ENCODE measurements at regions not wholly inside any gene's neighbourhood (a gene's known extent, or its start where the extent isn't known, plus 50 kb on each side); places are given as distances from the start of the nearest gene placed in this dataset.

DNA sequence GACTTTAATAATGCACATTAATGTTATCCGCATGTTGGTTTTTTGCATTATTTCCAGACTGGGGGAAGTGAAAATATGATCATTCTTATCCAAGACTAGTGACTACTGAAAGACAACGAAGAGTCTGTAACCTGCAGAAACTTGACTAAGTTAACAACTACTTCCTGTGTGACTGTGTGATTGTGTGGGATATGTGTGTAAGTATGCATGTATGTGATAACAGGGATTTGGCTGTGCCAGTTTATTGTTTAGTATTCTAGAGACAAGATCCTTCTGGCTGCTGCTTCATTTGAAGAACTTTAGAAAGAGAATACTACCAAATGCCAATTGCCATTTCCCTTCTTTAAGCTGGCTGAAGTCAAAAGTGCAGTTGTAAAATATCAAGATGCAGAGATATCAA lies 375.7 kb upstream of the PRR16 start:
- Mint-ChIP-seq H3K27me3 (ENCODE audit: low read depth) (peaks cover 38% of the 10 kb centered on the region), H3K4me3 (ENCODE audit: unreplicated experiment) (no peak overlapping the region), H3K9me3 (ENCODE audit: low read depth) (no peaks in the 10 kb centered on the region), H3K36me3 (ENCODE audit: low read depth) (no peaks in the 10 kb centered on the region), H3K4me1 (ENCODE audit: low read depth) (no peaks in the 10 kb centered on the region), H3K27ac (ENCODE audit: unreplicated experiment) (no peak overlapping the region)
- TF ChIP-seq, protein P1, sequence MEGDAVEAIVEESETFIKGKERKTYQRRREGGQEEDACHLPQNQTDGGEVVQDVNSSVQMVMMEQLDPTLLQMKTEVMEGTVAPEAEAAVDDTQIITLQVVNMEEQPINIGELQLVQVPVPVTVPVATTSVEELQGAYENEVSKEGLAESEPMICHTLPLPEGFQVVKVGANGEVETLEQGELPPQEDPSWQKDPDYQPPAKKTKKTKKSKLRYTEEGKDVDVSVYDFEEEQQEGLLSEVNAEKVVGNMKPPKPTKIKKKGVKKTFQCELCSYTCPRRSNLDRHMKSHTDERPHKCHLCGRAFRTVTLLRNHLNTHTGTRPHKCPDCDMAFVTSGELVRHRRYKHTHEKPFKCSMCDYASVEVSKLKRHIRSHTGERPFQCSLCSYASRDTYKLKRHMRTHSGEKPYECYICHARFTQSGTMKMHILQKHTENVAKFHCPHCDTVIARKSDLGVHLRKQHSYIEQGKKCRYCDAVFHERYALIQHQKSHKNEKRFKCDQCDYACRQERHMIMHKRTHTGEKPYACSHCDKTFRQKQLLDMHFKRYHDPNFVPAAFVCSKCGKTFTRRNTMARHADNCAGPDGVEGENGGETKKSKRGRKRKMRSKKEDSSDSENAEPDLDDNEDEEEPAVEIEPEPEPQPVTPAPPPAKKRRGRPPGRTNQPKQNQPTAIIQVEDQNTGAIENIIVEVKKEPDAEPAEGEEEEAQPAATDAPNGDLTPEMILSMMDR (IDR thresholded peaks at IDR 0.05): no peak
- DNase-seq (ENCODE audit: low spot score): no peak

DNA sequence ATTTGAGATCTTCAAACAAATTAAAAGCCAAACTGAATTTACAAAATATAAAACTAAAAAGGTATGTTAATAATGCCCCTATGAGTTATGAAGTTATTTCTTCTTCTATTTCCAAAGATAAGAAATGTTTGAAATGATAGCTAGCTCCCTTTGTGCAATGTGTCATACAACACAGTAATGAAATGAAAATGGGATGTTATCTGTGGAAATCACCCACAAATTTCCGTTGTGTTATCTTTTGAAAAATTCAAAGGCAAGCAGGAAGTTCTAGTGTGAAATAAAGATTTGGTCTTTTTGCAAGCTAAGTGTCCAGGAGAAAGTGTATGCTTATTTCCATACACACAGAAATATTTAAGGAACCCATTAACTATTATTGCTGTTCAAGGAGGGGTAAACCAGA lies 375.3 kb upstream of the PRR16 start:
- Mint-ChIP-seq H3K27me3 (ENCODE audit: low read depth) (peaks cover 38% of the 10 kb centered on the region), H3K36me3 (ENCODE audit: low read depth) (no peaks in the 10 kb centered on the region), H3K4me1 (ENCODE audit: low read depth) (no peaks in the 10 kb centered on the region), H3K9me3 (ENCODE audit: low read depth) (no peaks in the 10 kb centered on the region), H3K4me3 (ENCODE audit: unreplicated experiment) (no peak overlapping the region), H3K27ac (ENCODE audit: unreplicated experiment) (no peak overlapping the region)
- TF ChIP-seq, protein P1 (IDR thresholded peaks at IDR 0.05): no peak
- no peak for DNase-seq (ENCODE audit: low spot score)

DNA sequence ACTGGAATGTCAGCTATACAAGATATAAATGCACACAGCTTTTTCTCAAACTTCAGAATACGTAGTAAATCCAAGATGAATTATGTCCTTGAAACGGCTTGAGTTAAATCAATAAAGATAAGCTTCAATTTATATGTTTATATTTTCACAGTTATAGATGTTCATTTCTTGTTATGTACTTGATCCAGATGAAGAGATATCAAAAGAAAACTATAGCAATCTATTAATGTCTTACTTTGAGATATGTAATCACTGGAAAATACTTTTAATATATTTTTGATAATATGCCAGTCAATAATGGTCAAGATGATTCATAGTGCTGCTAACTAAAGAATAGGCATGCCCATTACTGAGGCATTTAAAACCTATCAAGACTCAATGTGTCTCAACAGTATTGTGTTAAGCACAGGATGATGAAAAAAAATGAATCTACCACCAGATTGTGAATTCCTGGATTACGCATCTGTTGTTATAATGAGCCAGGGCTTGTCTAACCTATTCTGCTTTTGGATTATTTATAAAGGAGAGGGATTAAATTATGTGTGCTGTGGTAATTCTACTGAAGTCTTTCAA lies 372.6 kb upstream of the PRR16 start:
- H3K36me3 Mint-ChIP-seq (ENCODE audit: low read depth): no peaks in the 10 kb centered on the region
- DNase-seq (ENCODE audit: low spot score): no peak
- no peak overlapping the region for H3K4me3 Mint-ChIP-seq (ENCODE audit: unreplicated experiment)
- H3K9me3 Mint-ChIP-seq (ENCODE audit: low read depth): no peaks in the 10 kb centered on the region
- no peak overlapping the region for H3K27ac Mint-ChIP-seq (ENCODE audit: unreplicated experiment)
- H3K4me1 Mint-ChIP-seq (ENCODE audit: low read depth): no peaks in the 10 kb centered on the region
- TF ChIP-seq, protein P1 (IDR thresholded peaks at IDR 0.05): no peak
- H3K27me3 Mint-ChIP-seq (ENCODE audit: low read depth): peaks cover 41% of the 10 kb centered on the region

DNA sequence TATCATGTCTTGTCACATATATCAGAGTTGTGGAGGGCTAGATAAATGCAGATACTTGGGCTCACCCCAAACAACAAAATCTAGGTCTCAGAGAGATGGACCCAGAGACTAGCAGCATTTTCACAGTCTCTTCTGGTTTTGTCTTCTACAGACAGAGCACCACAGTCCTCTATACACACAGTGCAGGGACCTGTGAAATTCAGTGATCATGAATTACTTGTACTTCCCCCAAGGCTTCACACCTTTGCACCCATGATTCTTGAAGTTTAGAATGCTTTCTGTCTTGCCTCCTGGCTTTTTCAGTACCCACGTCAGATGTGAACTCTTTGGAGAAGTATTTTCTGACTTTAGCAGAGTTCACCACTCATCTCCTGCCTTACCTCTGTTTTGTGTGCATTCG lies 371.5 kb upstream of the PRR16 start:
- Mint-ChIP-seq H3K27ac (ENCODE audit: unreplicated experiment) (no peak overlapping the region), H3K9me3 (ENCODE audit: low read depth) (no peaks in the 10 kb centered on the region), H3K4me1 (ENCODE audit: low read depth) (no peaks in the 10 kb centered on the region), H3K4me3 (ENCODE audit: unreplicated experiment) (no peak overlapping the region), H3K36me3 (ENCODE audit: low read depth) (no peaks in the 10 kb centered on the region), H3K27me3 (ENCODE audit: low read depth) (peaks cover 41% of the 10 kb centered on the region)
- no peak for DNase-seq (ENCODE audit: low spot score)
- TF ChIP-seq, protein P1 (IDR thresholded peaks at IDR 0.05): no peak

DNA sequence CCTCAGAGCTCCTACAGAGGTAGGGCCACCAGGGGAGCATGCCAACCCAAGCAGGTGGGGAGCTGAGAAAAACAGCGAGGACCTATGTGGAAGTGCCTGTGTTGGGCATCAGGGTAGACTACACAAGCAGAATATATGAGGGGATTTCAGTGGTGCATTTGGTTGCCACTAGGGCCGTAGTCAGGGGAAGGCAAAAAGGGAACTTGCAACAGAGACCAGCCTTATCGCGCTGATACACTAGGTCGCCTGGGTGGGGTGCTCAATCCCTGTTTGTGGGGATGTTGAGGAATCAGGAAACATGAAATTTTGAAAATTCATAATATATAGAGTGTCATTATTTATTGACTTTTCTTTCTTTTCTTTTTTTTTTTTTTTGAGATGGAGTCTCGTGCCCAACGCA lies 370.9 kb upstream of the PRR16 start:
- Mint-ChIP-seq H3K27me3 (ENCODE audit: low read depth) (peaks cover 37% of the 10 kb centered on the region), H3K4me3 (ENCODE audit: unreplicated experiment) (no peak overlapping the region), H3K9me3 (ENCODE audit: low read depth) (no peaks in the 10 kb centered on the region), H3K36me3 (ENCODE audit: low read depth) (no peaks in the 10 kb centered on the region), H3K4me1 (ENCODE audit: low read depth) (no peaks in the 10 kb centered on the region), H3K27ac (ENCODE audit: unreplicated experiment) (no peak overlapping the region)
- DNase-seq (ENCODE audit: low spot score): no peak
- TF ChIP-seq, protein P1 (IDR thresholded peaks at IDR 0.05): no peak

Measured in chondrocyte (in vitro differentiated cells).